IPS DF 19.7 (cell line): ENCODE measurements at regions not wholly inside any gene's neighbourhood (a gene's known extent, or its start where the extent isn't known, plus 50 kb on each side); places are given as distances from the start of the nearest gene placed in this dataset.

Experiments
- DNase-seq: peaks from one replicate; pipeline ENCODE4 v3.0.0-alpha.2; 2013; ENCODE audit warnings: low read depth, low spot score

DNA sequence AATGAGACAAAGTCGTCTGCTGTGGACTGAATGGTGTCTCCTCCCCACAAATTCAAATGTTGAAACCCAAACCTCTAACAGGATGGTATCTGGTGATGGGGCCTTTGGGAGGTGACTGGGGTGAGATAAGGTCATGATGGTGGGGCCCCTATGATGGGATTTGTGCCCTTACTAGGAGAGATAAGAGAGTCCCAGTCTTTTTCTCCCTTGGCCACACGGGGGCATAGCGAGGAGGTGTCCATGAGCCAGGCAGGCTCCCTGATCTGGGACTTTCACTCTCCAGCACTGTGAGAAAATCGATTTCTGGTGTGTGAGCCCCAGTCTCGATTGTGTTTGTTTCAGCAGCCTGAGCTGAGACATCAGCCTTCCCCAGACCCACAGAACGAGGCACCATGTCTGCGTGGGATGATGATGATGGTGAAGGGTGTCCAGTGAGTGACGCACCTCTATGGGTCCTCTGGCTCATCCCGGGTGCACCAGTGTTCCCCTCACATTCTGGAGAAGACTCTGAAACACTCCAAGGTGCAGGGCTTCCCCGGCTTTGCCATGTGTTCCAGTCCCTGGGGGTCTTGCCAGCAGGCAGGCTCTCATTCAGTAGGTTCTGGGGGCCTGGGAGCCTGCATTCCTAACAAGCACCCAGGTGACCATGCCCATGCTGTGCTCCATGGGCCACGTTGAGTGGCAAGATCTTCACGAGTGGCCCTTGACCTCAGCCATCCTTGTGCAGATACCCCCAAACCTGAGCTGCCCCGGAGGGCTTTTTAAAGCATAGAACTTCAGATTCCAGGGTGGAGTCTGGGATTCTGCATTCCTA, 363.0 kb downstream of the CTTN start:
- DNase-seq = no peak

DNA sequence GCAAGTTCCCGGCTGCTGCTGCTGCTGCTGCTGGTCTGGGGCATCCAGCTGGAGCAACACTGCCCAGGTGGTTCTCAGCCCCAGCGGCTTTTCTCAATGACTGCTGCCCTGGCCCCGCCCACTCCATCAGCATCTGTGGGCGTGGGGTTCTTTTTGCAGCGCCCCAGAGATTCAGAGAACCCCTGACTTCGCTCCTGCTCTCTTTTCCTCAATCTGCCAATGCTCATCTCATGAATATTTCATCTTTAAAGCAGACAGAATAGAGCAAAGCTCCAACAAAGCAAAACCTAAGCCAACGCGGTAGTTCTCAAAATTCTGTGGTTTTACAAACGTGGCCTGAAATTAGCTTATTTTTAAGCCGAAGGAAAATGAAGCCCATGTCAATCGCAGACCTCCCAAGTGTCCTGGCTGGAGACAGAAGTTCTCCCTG, 363.6 kb downstream of the CTTN start:
- no peak for DNase-seq

DNA sequence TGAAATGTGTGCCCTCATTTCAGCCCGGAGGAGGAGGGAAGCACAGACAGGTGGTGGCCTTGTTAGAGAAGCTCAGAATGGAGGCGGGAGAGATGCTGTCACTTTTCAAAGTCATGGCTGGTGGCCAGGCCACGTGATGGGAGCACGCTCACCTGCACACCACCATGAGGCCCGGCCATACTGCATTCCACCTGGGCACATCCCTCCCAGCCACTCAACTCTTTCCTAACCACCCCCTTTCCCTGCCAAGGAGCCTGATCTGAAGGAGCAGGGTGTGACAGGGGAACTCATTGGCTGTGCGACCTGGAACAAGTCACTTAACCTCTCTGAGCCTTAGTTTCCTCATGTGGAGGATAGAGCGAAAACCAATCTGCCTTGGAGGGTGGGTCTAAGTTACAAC, 364.5 kb downstream of the CTTN start:
- DNase-seq = no peak

DNA sequence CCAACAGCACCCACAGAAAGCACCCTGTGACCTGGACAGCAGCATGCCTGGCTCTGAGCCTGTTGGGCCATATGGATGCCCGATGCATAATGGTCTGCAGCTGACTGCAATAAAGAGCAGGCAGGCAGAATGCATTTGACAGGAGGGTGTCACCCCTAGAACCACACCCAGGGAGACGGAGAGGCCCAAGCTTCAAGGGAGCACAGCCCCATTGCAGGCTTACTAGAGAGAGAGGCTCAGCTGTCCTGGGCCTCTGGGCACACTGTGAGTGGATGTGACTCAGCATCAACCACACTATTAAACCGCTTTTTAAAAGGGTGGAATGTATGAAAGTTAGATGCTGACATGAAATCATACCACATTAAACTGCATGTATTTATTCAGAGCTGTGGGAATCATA, 365.3 kb downstream of the CTTN start:
- DNase-seq = no peak

DNA sequence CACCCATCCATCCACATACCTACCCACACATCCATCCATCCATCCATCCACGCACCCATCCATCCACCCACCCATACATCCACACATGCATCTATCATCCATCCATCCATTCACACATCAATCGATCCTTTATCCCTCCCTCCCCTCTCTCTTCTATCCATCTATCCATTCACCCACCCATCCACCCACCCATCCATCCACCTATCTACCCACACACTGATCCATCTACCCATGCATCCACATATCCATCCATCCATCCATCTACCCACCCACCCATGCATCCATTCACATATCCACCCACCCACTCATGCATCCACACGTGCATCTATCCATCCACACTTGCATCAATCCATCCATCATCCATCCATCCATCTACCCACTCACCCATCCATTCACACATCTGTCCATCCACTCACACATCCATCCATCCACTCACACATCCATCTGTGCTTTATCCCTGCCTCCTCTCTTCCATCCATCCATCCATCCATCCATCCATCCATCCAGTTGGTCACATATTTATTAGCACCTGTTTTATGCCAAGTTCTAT, 366.1 kb downstream of the CTTN start:
- DNase-seq = no peak

DNA sequence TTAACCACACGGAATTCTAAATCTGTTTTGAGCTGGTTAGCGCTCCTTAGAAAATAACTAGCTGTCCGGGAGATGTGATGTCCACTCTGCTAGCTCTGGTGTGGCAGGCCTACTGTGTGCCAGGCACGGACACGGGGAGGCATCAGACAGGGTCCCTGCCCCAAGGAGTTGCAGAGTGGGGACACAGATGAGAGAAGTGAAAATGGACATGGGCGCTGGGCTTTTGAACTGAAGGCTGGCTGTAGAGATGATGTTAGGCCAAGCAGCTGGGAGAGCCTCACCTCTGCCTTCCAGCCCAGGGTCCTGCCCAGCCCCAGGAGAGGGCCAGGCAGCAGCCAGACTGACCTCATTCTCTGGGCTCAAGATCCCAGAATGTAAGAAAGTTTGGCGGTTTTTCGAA, 368.6 kb downstream of the CTTN start:
- DNase-seq = no peak

DNA sequence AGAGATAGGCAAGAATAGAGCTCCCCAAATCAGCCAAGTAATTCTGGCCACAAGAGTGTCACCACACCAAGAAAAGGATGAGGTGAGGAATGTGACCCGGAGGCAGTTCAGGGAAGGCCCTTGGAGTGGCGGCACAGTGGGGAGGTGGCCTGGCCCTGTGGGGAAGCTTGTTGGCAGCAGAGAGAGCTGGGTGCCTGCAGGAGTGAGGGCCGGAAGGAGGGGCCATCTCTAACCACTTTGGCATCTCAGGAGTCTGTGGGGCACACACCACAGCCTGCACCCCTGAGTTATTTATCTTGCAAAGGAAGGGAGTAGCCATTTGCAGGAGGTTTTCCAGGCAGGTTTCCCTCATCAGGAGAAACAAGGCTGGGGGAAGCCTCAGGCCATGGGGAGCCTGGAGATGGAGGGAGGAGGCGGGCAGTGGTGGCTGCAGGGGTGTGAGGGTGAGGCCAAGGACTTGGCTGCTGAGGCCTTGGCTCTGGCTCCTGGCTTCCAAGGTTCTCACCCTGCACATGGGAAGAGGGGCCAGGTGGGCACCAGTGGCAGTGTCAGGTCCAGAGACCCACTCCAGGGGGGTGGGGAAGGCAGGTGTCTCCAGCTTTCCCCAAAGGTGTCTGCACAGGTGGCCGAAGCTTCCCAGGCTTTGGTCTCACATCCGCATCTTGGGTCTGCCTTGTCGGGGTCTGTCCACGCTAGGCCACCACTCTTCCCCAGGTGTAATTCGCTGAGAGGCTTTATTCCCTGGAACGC, 370.2 kb downstream of the CTTN start:
- no peak for DNase-seq

DNA sequence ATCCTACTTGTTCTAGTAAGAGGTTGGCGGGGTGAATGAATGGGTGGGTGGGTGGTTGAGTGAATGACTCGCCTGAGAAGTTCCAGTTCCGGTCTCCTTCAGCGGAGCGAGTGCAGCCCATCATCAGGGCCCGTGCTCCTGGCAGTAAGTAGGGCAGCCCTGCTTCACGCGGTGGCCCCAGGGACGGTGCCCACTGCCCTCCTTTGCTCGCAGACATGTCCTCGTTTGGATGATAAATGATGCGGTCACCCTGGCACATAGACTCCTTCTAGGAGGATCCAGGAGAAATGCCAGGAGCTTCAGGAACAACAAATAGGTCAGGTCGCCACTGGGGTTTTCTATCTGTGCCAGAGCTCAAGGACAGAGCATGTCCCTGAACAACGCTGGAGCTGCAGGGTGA, 370.8 kb downstream of the CTTN start:
- DNase-seq = no peak

DNA sequence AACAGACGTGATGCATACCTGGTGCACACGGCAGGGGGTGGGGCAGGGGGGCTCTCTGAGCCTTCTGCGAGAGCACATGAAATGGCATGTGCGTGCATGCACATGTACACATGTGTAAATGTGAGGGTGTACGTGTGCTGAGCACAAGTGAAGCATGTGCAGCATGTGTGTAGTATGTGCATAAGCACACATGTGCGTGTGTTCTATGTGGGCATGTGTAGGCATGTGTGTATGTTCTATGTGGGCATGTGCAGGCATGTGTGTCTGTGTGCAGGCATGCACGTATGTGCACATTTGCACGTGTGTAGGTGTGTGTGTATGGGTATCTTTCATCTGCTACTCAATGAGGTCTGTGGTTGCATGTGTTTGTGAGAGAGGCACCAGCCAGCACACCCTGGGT, 371.2 kb downstream of the CTTN start:
- no peak for DNase-seq

DNA sequence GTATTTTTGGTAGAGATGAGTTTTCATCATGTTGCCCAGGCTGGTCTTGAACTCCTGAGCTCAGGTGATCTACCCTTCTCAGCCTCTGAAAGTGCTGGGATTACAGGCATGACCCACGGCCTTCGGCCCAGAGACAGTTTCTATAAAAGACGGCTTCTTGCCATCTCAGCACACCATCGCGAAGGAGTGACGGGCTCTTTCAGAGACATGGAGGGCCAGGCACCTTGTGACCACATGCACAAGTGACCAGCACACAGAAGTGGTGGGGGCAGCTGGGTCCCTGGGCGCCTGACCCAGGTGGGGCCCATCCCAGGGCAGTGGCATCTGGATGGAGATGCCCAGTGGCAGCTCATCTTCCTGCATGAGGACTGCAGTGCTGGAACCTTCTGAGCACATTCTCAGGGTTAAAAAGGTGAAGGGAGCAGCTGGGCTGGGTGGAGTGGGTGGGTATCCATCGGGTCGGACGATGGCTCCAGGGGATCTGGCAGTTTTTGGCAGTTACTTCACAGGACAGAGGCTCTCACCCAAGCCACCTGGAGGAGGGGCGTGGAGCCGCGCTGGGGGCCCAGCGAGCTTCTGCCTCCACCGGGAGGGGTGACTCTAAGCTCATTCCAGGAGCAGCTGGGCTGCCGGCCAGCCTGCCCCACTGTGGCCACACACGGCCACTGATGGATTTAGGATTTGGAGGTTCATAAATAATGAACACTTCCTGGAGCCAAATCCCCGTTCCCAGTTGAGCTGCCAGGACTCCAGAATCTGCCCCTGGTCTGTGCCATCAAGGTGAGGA, 373.0 kb downstream of the CTTN start:
- no peak for DNase-seq

DNA sequence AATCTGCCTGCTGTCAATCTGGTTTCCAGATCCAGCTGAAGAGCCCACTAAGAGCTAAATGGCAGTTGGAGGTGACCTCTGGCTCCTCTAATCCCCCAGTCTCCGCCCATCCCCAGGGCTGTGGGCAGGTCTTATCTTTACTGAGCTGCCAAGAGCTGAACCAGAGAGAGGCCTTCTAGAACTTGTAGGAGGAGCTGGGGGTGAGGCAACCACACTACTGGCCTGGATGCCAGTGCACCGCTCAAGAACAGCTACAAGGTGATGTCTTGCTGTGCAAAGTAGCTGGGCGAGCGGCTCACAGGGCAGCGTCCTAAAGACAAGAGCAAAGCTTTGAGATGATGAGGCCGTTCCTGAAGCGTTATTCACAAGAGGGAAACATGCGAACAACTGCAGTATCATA, 374.6 kb downstream of the CTTN start:
- no peak for DNase-seq

DNA sequence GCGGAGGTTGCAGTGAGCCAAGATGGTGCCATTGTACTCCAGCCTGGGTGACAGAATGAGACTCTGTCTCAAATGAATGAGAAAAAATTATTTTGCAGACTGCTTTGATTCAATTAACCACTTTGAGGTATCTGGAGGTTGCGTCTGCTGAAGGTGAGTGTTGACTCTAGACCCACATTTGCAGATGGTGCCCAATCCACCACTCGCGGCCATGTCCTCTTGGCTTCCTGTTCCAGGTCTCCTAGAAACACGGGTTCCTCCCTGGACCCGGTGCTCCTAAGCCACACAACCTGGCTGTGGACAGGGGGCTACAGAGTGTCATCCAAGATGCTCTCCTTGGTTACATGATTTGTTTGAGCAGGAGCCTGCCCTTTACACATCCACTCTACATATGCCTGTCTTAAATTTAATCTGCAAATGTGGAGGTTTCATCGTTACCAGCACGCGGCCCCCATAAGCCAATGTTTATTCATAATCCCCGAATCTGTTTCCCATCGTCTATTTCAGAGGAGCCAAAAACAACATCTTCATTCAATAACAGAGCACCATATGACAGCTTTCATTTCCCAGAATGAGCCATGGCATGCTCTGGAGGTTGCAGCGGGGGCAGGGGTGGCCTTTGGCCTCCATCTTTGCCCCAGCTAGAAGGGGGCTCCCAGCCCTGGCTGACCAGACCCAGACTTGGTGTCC, 377.2 kb downstream of the CTTN start:
- no peak for DNase-seq

DNA sequence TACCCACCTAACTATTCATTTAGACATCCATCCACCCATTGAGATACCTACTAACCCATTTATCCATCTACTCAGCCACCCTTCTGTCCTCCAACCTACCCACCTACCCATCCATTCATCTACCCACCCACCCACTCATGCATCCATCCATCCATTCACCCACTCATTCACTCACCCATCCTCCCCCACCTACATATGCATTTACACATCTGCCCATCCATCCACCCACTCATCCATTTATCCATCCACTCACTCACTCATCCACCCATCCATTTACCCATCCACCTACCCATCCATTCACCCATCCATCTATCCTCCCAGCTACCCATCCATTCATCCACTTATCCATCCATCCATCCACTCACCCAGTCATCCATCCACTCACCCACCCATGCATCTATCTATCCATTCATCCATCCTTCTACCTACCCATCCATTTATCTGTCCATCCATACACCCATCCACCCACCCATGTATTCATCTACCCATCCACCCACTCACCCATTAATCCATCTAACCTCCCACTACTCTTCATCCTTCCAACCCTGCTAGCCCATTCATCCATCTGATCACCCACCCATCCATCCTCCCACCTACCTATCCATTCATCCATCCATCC, 378.7 kb downstream of the CTTN start:
- DNase-seq = no peak

DNA sequence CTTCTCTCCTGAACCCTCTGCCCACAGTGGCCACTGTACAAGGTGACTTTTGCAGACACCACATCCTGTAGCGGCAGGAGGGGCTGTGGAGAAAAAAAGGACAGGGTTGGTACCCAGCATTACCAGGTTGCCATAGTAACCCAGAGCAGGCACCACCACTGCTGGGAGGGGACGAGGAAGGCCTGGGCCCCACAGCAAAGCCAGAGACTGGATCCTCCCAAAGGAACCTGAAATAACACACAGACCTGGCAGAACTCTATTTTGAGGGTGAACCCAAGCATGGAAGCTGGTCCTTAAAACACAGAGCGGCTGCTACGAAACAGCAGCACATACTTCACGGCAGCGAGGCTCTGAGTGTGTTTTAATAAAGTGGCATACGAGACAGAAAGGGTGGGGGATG, 380.6 kb downstream of the CTTN start:
- no peak for DNase-seq

DNA sequence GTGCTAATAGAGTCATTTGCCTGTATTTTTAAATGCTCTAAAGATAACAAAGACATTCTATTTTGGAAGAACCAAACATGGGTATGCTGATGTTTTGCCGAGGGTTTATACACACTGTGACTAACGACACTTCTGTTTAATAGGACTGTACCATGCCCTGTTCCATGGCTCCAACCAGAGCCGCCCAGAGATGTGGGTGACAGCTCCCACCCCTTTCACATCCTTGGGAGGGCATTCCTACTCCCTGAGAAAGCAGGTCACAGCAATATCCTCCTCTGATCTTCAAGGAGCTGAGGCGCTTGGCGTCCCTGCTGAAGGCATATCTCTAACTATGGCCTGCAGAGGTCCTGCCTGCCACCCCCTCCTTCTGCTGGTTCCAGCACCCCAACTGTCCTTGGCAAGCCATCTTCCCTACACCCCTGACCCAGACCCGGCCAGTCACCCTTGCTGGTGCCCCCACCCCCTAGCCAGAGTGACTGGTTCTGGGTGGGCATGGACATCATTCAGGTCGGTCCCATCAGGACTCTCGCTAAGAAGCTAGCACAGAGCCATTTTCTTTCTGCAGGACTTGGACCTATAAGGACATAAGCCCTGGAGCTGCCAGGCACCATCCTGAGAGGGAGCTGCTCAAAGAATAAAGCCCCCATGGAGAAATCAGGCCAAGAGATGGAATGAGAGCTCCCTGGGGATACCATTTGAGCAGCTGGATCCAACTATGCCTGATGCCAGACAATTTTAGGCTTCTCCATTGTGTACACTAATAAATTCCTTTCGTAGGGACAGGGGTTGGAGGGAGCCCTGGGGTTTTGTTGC, 381.3 kb downstream of the CTTN start:
- no peak for DNase-seq

DNA sequence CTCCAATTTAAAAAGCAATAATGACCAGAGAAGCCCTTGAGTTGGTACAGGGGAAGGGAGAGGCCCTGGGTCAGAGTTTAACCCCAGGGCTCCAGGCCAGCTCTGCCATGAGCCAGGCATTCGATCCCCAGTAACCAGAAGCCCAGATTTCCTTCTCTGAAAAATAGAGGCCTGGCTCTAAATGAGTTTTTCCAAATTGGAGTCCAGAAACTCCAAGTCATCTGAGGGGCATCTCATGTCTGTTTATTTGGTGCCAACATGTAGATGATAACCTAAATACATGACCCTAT, 381.9 kb downstream of the CTTN start:
- no peak for DNase-seq

DNA sequence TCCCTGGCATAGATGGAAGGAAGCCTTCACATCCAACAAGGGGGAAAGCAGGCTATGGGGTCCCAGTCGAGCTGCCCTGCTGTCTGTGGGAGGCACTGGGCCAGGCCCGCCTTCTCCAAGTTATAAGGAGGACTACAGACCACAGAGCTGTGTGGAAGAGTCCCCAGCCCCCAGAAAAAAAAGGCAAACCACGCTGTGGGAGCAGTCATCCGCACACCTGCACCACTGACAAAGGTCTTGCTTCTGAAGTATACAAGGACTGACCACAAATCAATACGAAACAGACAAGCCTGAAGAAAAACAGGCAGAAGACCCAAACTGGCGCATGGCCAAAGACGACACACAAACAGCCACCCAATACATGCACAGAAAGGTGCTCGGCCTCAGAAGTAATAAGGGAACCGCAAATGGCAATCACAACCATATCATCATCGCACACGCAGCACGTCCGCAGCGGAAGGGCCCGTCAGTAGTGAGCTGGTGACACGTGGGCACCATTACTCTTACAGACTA, 384.1 kb downstream of the CTTN start:
- DNase-seq = no peak

DNA sequence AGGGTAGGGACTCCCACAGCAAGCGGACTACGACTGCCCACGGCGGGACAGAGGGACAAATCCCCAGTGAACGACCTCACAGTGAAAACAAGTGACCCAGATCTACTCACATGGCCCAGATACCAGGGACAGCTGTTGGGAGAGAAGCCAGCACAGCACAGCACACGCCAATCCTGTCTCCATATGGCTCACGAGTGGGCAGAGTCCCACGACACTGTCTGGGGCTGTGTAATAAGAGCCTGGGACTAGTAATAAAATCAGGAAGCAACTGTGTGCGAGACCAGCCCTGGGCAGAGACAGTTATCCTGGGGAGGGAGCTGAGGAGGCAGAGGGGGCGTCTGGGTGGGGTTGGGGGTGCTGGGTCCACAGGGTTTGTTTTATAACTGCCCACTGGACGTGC, 385.0 kb downstream of the CTTN start:
- DNase-seq = no peak

DNA sequence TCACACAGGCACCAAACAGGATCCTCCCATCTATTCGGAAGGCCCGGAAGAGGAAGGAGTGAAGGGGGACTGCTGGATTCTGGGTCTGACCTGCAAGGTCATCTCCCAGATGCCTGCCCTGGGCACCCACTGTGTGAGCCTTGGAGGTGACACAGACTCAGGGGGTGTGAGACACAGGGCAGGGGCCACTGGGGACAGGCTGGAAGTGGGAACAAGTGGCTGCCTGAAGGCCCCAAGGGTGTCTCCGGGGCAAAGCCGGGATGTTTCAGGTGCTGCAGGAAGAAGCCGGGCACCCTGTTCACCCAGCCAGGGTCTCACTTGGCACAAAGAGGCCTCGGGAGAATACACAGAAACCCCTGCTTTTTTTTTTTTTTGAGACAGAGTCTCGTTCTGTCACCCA, 385.5 kb downstream of the CTTN start:
- no peak for DNase-seq

DNA sequence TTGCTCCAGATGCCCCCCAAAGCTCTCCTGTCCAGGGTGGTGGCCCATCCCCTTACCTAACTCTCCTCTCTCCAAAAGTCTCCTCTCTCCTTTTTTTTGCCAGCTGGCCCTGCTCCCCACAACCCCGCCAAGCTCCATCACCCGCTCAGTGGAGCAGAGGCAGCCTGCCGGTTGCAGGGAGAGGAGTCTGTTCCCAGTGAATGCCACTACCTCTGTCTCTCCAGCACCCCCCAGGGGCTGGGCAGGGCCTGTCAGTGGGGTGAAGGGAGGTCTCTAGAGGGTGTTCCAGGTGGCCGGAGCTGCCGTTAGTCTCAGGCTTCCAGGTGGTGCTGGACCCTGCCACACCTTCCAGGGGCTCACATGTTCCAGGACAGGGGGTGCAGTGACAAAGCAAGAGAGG, 387.0 kb downstream of the CTTN start:
- no peak for DNase-seq
